ENCODE measurements at regions not wholly inside any gene's neighbourhood (a gene's known extent, or its start where the extent isn't known, plus 50 kb on each side); places are given as distances from the start of the nearest gene placed in this dataset.

GRCh38 chr1:203926025-203926540 is 64.7 kb downstream of the SNRPE start:
- DNase-seq (ENCODE audit: low spot score) (no peak), ATAC-seq (no peak)

- DNase-seq (ENCODE audit: low spot score) (no peak), ATAC-seq (no peak)
Measured at GRCh38 chr1:203929741-203930309, 68.4 kb downstream of the SNRPE start.

GRCh38 chr1:203930342-203930741 is 68.9 kb downstream of the SNRPE start:
- no peak for ATAC-seq

GRCh38 chr1:203931953-203932352 is 70.6 kb downstream of the SNRPE start:
- no peak for ATAC-seq
- no peak for DNase-seq (ENCODE audit: low spot score)

More at GRCh38 chr1:203930342-203930741, 68.9 kb downstream of the SNRPE start:
- DNase-seq (ENCODE audit: low spot score) = no peak

GRCh38 chr1:203932556-203932955 is 71.2 kb downstream of the SNRPE start:
- no peak for ATAC-seq
- no peak for DNase-seq (ENCODE audit: low spot score)

- ATAC-seq (no peak), DNase-seq (ENCODE audit: low spot score) (no peak)
Measured at GRCh38 chr1:203934027-203934426, 72.6 kb downstream of the SNRPE start.

- ATAC-seq = no peak
Measured at GRCh38 chr1:203934651-203935050, 73.3 kb downstream of the SNRPE start.

GRCh38 chr1:203935321-203935720 is 73.9 kb downstream of the SNRPE start:
- DNase-seq (ENCODE audit: low spot score) = no peak
- no peak for ATAC-seq

More at GRCh38 chr1:203934651-203935050, 73.3 kb downstream of the SNRPE start:
- no peak for DNase-seq (ENCODE audit: low spot score)

GRCh38 chr1:203937678-203938330 is 76.4 kb downstream of the SNRPE start:
- no peak for ATAC-seq
- DNase-seq (ENCODE audit: low spot score) = no peak

- DNase-seq (ENCODE audit: low spot score) (no peak), ATAC-seq (no peak)
Measured at GRCh38 chr1:203944651-203945404, 83.4 kb downstream of the SNRPE start.

- ATAC-seq (no peak), DNase-seq (ENCODE audit: low spot score) (no peak)
Measured at GRCh38 chr1:203954293-203954692, 92.9 kb downstream of the SNRPE start.

- ATAC-seq (no peak), DNase-seq (ENCODE audit: low spot score) (no peak)
Measured at GRCh38 chr1:203954788-203955552, 93.6 kb downstream of the SNRPE start.

- ATAC-seq (no peak), DNase-seq (ENCODE audit: low spot score) (no peak)
Measured at GRCh38 chr1:203968761-203969160, 104.2 kb upstream of the SOX13 start.

- no peak for DNase-seq (ENCODE audit: low spot score)
- no peak for ATAC-seq
Measured at GRCh38 chr1:203969846-203970245, 103.1 kb upstream of the SOX13 start.

GRCh38 chr1:203985044-203985443 is 87.9 kb upstream of the SOX13 start:
- ATAC-seq (no peak), DNase-seq (ENCODE audit: low spot score) (no peak)

GRCh38 chr1:203985676-203986075 is 87.2 kb upstream of the SOX13 start:
- DNase-seq (ENCODE audit: low spot score) (no peak), ATAC-seq (no peak)

GRCh38 chr1:203986887-203987461 is 85.9 kb upstream of the SOX13 start:
- no peak for ATAC-seq
- DNase-seq (ENCODE audit: low spot score) = no peak

- ATAC-seq (no peak), DNase-seq (ENCODE audit: low spot score) (peak; percentile 11)
Measured at GRCh38 chr1:203990118-203990517, 82.8 kb upstream of the SOX13 start.

- no peak for DNase-seq (ENCODE audit: low spot score)
- no peak for ATAC-seq
Measured at GRCh38 chr1:203992440-203992839, 80.5 kb upstream of the SOX13 start.

GRCh38 chr1:203993256-203993655 is 79.7 kb upstream of the SOX13 start:
- ATAC-seq (no peak), DNase-seq (ENCODE audit: low spot score) (peak; percentile 5)

- DNase-seq (ENCODE audit: low spot score) (peak; percentile 2), ATAC-seq (no peak)
Measured at GRCh38 chr1:203995228-203995627, 77.7 kb upstream of the SOX13 start.
